WTC11 (cell line): ENCODE measurements at regions not wholly inside any gene's neighbourhood (a gene's known extent, or its start where the extent isn't known, plus 50 kb on each side); places are given as distances from the start of the nearest gene placed in this dataset.

Experiments used
- E2F1 ChIP-seq: sonication (generic); formaldehyde crosslinking; IDR thresholded peaks from 2 replicates; pipeline ENCODE4 v1.8.0; 2022; ENCODE audit warnings: mild to moderate bottlenecking, missing genetic modification reagents
- ESRRA ChIP-seq: sonication (generic); formaldehyde crosslinking; IDR thresholded peaks from 2 replicates; pipeline ENCODE4 v1.8.1; 2022; ENCODE audit warnings: mild to moderate bottlenecking, missing genetic modification reagents, borderline replicate concordance
- ETV6 ChIP-seq: sonication (generic); formaldehyde crosslinking; IDR thresholded peaks from 2 replicates; pipeline ENCODE4 v1.8.1; 2022; ENCODE audit warnings: mild to moderate bottlenecking, missing genetic modification reagents
- JUN ChIP-seq: sonication (generic); formaldehyde crosslinking; IDR thresholded peaks from 2 replicates; pipeline ENCODE4 v1.8.0; 2023; ENCODE audit warnings: mild to moderate bottlenecking, missing genetic modification reagents
- TEAD1 ChIP-seq: sonication (generic); formaldehyde crosslinking; IDR thresholded peaks from 2 replicates; pipeline ENCODE4 v1.8.0; 2022; ENCODE audit warnings: mild to moderate bottlenecking, missing genetic modification reagents
- ZBTB21 ChIP-seq: sonication (generic); formaldehyde crosslinking; IDR thresholded peaks from 2 replicates; pipeline ENCODE4 v1.8.1; 2023; ENCODE audit warnings: mild to moderate bottlenecking, missing genetic modification reagents, borderline replicate concordance
- ZNF416 ChIP-seq: fragments of 250-450 bp; sonication (Bioruptor Pico); IDR thresholded peaks from 2 replicates; pipeline ENCODE4 v1.9.0; 2021; ENCODE audit warnings: mild to moderate bottlenecking, inconsistent platforms
- TF ChIP-seq, protein P1 (sequence below): sonication (generic); formaldehyde crosslinking; conservative IDR thresholded peaks from 2 replicates; pipeline ENCODE4 v1.8.1; 2022; ENCODE audit warnings: mild to moderate bottlenecking, missing genetic modification reagents
- TF ChIP-seq, protein P2 (sequence below): fragments of 200-600 bp; IDR thresholded peaks from 2 replicates; pipeline ENCODE4 v1.8.0; 2022; ENCODE audit warnings: antibody characterized with exemption
- TF ChIP-seq, protein P3 (sequence below): sonication (generic); formaldehyde crosslinking; IDR thresholded peaks from 2 replicates; pipeline ENCODE4 v1.8.1; 2023; ENCODE audit warnings: mild to moderate bottlenecking, missing genetic modification reagents

DNA sequence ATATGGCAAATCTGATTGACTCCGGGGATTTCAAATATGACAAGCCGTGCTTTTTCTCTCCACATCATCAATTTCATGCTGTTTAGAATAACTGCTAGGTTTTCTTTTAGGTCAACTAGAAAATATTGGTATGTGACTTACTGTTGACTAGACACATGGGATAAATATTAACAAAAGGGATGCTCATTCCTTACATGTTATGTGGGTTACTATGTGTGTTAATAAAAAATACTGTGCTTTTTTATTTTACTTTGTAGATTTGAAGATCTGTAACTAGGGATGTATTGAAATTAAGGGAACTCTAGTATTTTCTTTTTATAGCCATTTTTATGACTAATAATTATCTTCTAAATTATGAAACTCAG, 264.6 kb upstream of the COL8A1 start:
- no peak for TF ChIP-seq E2F1 (CRISPR knock-in tag)
- TF ChIP-seq ESRRA (CRISPR knock-in tag): no peak
- TF ChIP-seq, protein P1, sequence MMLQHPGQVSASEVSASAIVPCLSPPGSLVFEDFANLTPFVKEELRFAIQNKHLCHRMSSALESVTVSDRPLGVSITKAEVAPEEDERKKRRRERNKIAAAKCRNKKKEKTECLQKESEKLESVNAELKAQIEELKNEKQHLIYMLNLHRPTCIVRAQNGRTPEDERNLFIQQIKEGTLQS (CRISPR knock-in tag): no peak
- TF ChIP-seq TEAD1 (CRISPR knock-in tag): no peak
- no peak for TF ChIP-seq ETV6 (CRISPR knock-in tag)
- TF ChIP-seq JUN (CRISPR knock-in tag): no peak
- TF ChIP-seq, protein P2, sequence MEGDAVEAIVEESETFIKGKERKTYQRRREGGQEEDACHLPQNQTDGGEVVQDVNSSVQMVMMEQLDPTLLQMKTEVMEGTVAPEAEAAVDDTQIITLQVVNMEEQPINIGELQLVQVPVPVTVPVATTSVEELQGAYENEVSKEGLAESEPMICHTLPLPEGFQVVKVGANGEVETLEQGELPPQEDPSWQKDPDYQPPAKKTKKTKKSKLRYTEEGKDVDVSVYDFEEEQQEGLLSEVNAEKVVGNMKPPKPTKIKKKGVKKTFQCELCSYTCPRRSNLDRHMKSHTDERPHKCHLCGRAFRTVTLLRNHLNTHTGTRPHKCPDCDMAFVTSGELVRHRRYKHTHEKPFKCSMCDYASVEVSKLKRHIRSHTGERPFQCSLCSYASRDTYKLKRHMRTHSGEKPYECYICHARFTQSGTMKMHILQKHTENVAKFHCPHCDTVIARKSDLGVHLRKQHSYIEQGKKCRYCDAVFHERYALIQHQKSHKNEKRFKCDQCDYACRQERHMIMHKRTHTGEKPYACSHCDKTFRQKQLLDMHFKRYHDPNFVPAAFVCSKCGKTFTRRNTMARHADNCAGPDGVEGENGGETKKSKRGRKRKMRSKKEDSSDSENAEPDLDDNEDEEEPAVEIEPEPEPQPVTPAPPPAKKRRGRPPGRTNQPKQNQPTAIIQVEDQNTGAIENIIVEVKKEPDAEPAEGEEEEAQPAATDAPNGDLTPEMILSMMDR: no peak
- TF ChIP-seq ZBTB21 (CRISPR knock-in tag): no peak
- TF ChIP-seq ZNF416: no peak
- TF ChIP-seq, protein P3, sequence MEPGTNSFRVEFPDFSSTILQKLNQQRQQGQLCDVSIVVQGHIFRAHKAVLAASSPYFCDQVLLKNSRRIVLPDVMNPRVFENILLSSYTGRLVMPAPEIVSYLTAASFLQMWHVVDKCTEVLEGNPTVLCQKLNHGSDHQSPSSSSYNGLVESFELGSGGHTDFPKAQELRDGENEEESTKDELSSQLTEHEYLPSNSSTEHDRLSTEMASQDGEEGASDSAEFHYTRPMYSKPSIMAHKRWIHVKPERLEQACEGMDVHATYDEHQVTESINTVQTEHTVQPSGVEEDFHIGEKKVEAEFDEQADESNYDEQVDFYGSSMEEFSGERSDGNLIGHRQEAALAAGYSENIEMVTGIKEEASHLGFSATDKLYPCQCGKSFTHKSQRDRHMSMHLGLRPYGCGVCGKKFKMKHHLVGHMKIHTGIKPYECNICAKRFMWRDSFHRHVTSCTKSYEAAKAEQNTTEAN (CRISPR knock-in tag): no peak
